Astrocyte of the cerebellum (primary cell): ENCODE measurements at regions not wholly inside any gene's neighbourhood (a gene's known extent, or its start where the extent isn't known, plus 50 kb on each side); places are given as distances from the start of the nearest gene placed in this dataset.

Source experiments
- DNase-seq: peaks from one replicate; pipeline ENCODE4 v3.0.0-alpha.2; 2011; ENCODE audit warnings: low read depth
- H3K4me3 ChIP-seq: 2 replicates; pipeline ENCODE4 v1.5.1; 2011; ENCODE audit warnings: mild to moderate bottlenecking, low read depth, low read length, moderate library complexity
- in situ Hi-C: cut with HindIII; loops from 2 replicates; pipeline ENCODE4 v1.10.0; 2017; ENCODE audit warnings: low sequenced_read_pairs
- TF ChIP-seq, protein P1 (sequence below): IDR thresholded peaks from 2 replicates; pipeline ENCODE4 v1.5.1; 2012; ENCODE audit warnings: low read length, low read depth, moderate library complexity, mild to moderate bottlenecking; ENCODE audit errors: missing control alignments

DNA sequence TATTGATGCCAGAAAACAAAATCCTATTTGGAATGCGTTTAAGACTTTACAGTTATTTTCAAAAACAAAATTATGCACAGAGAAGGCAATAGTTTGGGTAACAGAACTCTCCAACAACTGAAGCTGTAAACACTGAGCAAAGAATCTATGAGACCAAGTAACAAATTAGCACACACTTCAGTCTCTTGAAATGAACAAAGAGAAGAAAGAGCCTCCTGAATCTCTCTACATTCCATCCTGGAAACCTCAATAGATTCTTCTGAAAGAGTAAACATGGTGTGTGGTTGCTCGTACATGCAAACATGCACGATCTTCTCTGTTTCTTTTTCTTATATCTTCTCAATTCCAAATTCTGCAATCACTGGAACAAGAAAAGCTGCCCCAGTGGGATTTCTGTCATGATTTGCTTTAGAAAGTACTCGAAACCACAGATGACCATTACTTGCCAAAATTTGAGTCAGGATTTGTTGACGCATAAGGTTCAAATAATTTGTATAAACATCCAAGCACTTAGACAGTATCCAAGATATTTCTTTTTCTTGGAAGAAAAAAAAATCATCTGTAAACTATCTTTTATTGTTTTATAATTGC is 137.9 kb upstream of the DACH1 start:
- in situ Hi-C loops: no loop called here
- TF ChIP-seq, protein P1, sequence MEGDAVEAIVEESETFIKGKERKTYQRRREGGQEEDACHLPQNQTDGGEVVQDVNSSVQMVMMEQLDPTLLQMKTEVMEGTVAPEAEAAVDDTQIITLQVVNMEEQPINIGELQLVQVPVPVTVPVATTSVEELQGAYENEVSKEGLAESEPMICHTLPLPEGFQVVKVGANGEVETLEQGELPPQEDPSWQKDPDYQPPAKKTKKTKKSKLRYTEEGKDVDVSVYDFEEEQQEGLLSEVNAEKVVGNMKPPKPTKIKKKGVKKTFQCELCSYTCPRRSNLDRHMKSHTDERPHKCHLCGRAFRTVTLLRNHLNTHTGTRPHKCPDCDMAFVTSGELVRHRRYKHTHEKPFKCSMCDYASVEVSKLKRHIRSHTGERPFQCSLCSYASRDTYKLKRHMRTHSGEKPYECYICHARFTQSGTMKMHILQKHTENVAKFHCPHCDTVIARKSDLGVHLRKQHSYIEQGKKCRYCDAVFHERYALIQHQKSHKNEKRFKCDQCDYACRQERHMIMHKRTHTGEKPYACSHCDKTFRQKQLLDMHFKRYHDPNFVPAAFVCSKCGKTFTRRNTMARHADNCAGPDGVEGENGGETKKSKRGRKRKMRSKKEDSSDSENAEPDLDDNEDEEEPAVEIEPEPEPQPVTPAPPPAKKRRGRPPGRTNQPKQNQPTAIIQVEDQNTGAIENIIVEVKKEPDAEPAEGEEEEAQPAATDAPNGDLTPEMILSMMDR: no peak
- DNase-seq: peak; percentile 91
- H3K4me3 ChIP-seq: no peak overlapping the region

DNA sequence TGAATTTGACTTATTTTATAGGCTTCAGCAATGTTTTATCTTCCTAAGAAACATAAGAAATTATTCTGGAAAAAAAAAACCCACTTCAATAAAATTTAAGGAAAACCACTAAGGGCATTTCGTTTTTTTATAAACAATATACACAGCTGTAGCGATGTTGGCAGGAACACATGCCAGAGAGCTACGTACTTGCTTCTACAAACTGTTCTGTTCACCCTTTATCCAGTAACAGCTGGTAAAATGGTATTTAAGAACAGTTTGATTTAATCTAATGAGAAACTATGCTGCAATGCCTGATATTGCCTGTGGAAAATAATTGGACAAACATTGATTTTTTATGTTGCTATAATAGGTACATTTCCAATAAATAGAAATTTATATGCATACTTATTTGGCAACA is 137.2 kb upstream of the DACH1 start:
- in situ Hi-C loops: no loop called here
- no peak overlapping the region for H3K4me3 ChIP-seq
- DNase-seq: no peak
- TF ChIP-seq, protein P1: no peak

DNA sequence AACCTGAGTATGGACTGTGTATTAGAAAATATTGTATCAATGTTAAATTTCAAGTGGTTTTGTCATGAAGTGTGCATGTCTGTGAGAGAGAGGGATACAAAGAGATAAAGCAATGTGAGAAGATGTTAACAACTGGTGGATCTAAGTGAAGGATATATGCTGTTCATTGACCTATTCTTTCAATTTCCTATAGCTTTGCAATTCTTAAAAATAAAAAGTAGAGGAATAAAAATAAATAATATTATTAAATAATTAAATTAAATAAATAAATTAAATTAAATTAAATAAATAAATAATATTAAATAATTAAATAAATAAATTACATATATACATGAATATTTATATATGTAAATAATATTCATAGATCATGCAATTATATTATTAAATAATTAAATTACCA is 131.2 kb upstream of the DACH1 start:
- no peak overlapping the region for H3K4me3 ChIP-seq
- TF ChIP-seq, protein P1: no peak
- in situ Hi-C loops: no loop called here
- no peak for DNase-seq

DNA sequence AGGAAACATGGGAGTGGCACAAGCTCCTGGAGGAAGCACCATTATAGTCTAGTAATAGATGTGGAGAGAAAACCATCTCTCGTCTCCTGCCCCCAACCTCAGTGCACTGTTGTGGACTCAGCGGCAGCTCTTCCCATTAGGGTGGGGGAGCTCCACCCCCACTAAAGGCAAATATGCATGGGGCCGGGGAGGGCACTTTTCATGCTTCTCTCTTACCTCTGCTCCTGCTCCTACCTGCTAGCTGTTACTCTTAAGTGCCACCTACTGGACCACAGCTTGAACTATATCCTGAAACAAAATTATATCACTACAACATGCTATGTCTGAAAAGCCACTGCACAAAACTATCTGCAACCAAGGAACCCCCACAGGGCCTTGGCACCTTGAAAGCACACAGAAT is 112.6 kb upstream of the DACH1 start:
- DNase-seq: no peak
- H3K4me3 ChIP-seq: no peak overlapping the region
- in situ Hi-C loops: no loop called here
- TF ChIP-seq, protein P1: peak; percentile 41

DNA sequence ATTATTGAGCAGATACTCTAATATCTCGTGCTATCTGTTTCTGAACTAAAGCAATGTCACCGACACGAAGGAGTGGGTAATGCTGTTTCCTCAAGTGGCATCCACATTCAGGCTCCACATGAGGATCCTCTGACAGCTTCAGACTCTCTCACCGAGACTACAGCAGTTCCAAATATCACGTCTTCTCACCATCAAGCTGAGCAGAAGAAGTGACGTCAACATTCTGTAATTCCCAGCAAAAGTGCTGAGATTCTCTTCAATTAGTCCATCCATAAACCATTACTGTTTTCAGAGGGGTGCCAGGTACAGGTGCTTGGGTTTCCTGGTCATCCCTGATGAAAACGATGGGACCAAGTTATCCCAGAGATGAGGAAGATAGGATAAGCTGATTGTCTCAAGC is 110.0 kb upstream of the DACH1 start:
- TF ChIP-seq, protein P1: no peak
- DNase-seq: no peak
- no peak overlapping the region for H3K4me3 ChIP-seq
- in situ Hi-C loops: no loop called here

DNA sequence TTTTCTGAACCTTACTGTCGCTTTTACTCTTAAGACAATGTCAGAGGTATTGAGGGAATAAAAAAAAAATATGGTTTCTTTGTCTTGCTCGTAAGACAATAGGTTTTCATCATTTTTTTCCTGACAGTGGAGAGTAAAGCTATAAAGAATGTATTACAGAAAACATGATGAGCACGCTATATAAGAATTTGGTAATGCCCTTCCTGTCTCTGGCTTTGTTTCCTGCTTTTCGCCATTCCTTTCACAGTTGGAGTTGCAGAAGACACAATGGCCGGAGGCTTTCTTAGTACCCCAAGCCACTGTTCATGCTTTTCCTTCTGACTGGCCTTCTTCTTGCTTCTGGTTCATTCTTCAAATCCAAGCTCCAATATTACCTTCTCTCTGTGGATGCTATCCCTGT is 101.0 kb upstream of the DACH1 start:
- H3K4me3 ChIP-seq: no peak overlapping the region
- DNase-seq: peak; percentile 15
- in situ Hi-C loops: no loop called here
- TF ChIP-seq, protein P1: no peak
